ENCODE measurements at regions not wholly inside any gene's neighbourhood (a gene's known extent, or its start where the extent isn't known, plus 50 kb on each side); places are given as distances from the start of the nearest gene placed in this dataset.
A peak's percentile ranks its signal among the peaks of the same experiment; 100 is the strongest.

GRCh38 chr2:71277536-71278103, 50.7 kb upstream of the PAIP2B start:
- DNase-seq: peak; percentile 84

- DNase-seq: peak; percentile 8
Measured at GRCh38 chr2:71277147-71277475, 50.2 kb upstream of the PAIP2B start.

GRCh38 chr2:71276311-71277146, 49.6 kb upstream of the PAIP2B start:
- DNase-seq: peak; percentile 95

All from suppressor macrophage treated with lipopolysaccharide for 4 hours (primary cell).